Ovary (tissue), 3 donors: ENCODE measurements at regions not wholly inside any gene's neighbourhood (a gene's known extent, or its start where the extent isn't known, plus 50 kb on each side); places are given as distances from the start of the nearest gene placed in this dataset.
"Not testable (repeated sequence)": the region's sequence is repeated elsewhere in the genome, so short reads cannot be mapped to it uniquely, and the experiment has no call there.

Experiments
- CTCF ChIP-seq, 3 donors: fragments of 450-650 bp in 2 of 3; fragments of 200-600 bp in 1 of 3; IDR thresholded peaks; one replicate each; pipeline versions ENCODE4 v1.5.1 to v1.8.0; 2016 to 2022; ENCODE audit warnings: antibody characterized with exemption in 3 of 3, mild to moderate bottlenecking in 1 of 3
- EP300 ChIP-seq: sonication (generic); formaldehyde crosslinking; IDR thresholded peaks from one replicate; pipeline ENCODE4 v1.6.1; 2017; ENCODE audit warnings: antibody characterized with exemption
- POLR2A ChIP-seq: fragments of 450-650 bp; IDR thresholded peaks from one replicate; pipeline ENCODE4 v1.6.1; 2017; ENCODE audit warnings: antibody characterized with exemption, mild to moderate bottlenecking, moderate library complexity
- donor health status: DM: no; HTN: no; CAD: no.

DNA sequence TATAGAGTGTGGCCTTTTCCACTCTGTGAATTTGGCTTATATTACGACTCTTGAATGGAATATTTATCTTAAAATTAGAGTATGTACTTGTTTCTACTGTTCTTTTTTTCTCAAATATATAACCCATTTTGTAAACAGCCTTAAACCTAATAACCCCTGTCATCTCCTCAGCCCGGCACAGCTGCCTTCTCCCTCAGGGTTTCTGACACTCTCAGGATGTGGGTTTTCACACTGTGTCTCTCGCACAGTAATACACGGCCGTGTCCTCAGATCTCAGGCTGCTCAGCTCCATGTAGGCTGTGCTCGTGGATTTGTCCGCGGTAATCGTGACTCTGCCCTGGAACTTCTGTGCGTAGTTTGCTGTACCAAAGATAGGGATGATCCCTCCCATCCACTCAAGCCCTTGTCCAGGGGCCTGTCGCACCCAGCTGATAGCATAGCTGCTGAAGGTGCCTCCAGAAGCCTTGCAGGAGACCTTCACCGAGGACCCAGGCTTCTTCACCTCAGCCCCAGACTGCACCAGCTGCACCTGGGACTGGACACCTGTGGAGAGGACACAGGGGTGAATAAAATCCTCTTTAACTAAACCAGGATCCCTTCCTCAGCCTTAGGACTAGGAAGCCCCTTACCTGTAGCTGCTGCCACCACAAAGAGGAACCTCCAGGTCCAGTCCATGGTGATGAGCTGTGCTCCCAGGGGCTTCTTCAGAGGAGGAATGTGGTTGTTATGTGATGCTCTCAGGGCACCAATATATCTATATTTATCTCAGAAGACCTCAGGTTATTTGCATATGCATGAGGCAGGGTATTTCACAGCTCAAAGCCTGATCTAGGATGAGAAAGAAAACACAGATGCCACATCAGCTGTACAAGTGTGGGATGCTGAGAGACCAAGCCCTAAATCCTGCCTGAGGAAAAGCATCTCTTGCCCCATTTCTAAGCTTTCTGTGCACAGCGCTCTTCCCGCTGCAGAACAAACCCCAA is 1188.4 kb downstream of the TMEM121 start:
- not testable (repeated sequence) for TF ChIP-seq POLR2A; CTCF (IDR thresholded peaks at IDR 0.05); EP300
